Stimulated activated naive CD8-positive, alpha-beta T cell treated with anti-CD3 and anti-CD28 coated beads, Interleukin-15, amount 100 ng/mL, for 72 hours (primary cell): ENCODE measurements at regions not wholly inside any gene's neighbourhood (a gene's known extent, or its start where the extent isn't known, plus 50 kb on each side); places are given as distances from the start of the nearest gene placed in this dataset.

ENCODE experiments used
- ATAC-seq: fragments of 150-1000 bp; cut with Tn5 transposase; 2 replicates; pipeline ENCODE4 v1.10.0; 2021; ENCODE audit warnings: mild to moderate bottlenecking, moderate library complexity
- DNase-seq, 2 donors: peaks; one replicate each; pipeline ENCODE4 v3.0.0; 2021 to 2022
- H3K27ac Mint-ChIP-seq, 2 donors: one replicate each; pipeline ENCODE4 v1.8.0; 2022; ENCODE audit warnings: mild to moderate bottlenecking in 2 of 2, mixed read lengths in 2 of 2, moderate library complexity in 2 of 2
- H3K27me3 Mint-ChIP-seq: one replicate; pipeline ENCODE4 v1.8.0; 2022; ENCODE audit warnings: mixed read lengths
- H3K4me1 Mint-ChIP-seq: one replicate; pipeline ENCODE4 v1.8.0; 2022; ENCODE audit warnings: mild to moderate bottlenecking, mixed read lengths
- H3K4me3 Mint-ChIP-seq, 2 donors: one replicate each; pipeline ENCODE4 v1.8.0; 2022; ENCODE audit warnings: mild to moderate bottlenecking in 2 of 2, mixed read lengths in 2 of 2, moderate library complexity in 1 of 2
- H3K9me3 Mint-ChIP-seq, 2 donors: one replicate each; pipeline ENCODE4 v1.8.0; 2022; ENCODE audit warnings: mixed read lengths in 2 of 2

GRCh38 chr2:221346411-221346810, 225.7 kb downstream of the EPHA4 start:
- no peak overlapping the region for H3K4me3 Mint-ChIP-seq
- no peaks in the 10 kb centered on the region for H3K4me1 Mint-ChIP-seq
- DNase-seq (no peak), ATAC-seq (no peak)
- no peaks in the 10 kb centered on the region for H3K27me3 Mint-ChIP-seq
- no peak overlapping the region for H3K27ac Mint-ChIP-seq
- peaks cover 0 to 9% of the 10 kb centered on the region in 2 donors for H3K9me3 Mint-ChIP-seq

GRCh38 chr2:221347471-221347870, 224.6 kb downstream of the EPHA4 start:
- ATAC-seq (no peak), DNase-seq (no peak)
- Mint-ChIP-seq H3K27me3 (no peaks in the 10 kb centered on the region), H3K4me1 (no peaks in the 10 kb centered on the region), H3K9me3 (peaks cover 0 to 9% of the 10 kb centered on the region in 2 donors), H3K27ac (no peak overlapping the region), H3K4me3 (no peak overlapping the region)

GRCh38 chr2:221350616-221351015, 221.5 kb downstream of the EPHA4 start:
- Mint-ChIP-seq H3K27me3 (no peaks in the 10 kb centered on the region), H3K4me3 (no peak overlapping the region), H3K27ac (no peak overlapping the region), H3K4me1 (no peaks in the 10 kb centered on the region), H3K9me3 (peaks cover 3 to 5% of the 10 kb centered on the region in 2 donors)
- DNase-seq (no peak), ATAC-seq (no peak)

GRCh38 chr2:221353201-221353600, 218.9 kb downstream of the EPHA4 start:
- Mint-ChIP-seq H3K27me3 (no peaks in the 10 kb centered on the region), H3K9me3 (peaks cover 0 to 7% of the 10 kb centered on the region in 2 donors), H3K4me1 (no peaks in the 10 kb centered on the region), H3K27ac (no peak overlapping the region), H3K4me3 (no peak overlapping the region)
- DNase-seq, result no peak
- no peak for ATAC-seq

GRCh38 chr2:221360312-221360711, 211.8 kb downstream of the EPHA4 start:
- no peak overlapping the region for H3K27ac Mint-ChIP-seq
- DNase-seq (no peak), ATAC-seq (no peak)

GRCh38 chr2:221360742-221361141, 211.4 kb downstream of the EPHA4 start:
- Mint-ChIP-seq H3K4me1 (no peaks in the 10 kb centered on the region), H3K9me3 (peaks cover 0 to 4% of the 10 kb centered on the region in 2 donors), H3K27ac (no peak overlapping the region), H3K4me3 (no peak overlapping the region), H3K27me3 (peaks cover 6% of the 10 kb centered on the region)
- DNase-seq (no peak), ATAC-seq (no peak)

More at GRCh38 chr2:221360312-221360711, 211.8 kb downstream of the EPHA4 start:
- Mint-ChIP-seq H3K27me3 (peaks cover 6% of the 10 kb centered on the region), H3K4me1 (no peaks in the 10 kb centered on the region), H3K9me3 (peaks cover 0 to 7% of the 10 kb centered on the region in 2 donors), H3K4me3 (no peak overlapping the region)

- H3K4me3 Mint-ChIP-seq, result no peak overlapping the region
- ATAC-seq (no peak), DNase-seq (no peak)
Measured at GRCh38 chr2:221361633-221362032, 210.5 kb downstream of the EPHA4 start.

GRCh38 chr2:221364672-221365071, 207.4 kb downstream of the EPHA4 start:
- Mint-ChIP-seq H3K27ac (no peak overlapping the region), H3K4me3 (no peak overlapping the region), H3K27me3 (peaks cover 14% of the 10 kb centered on the region), H3K9me3 (no peaks in the 10 kb centered on the region), H3K4me1 (no peaks in the 10 kb centered on the region)
- ATAC-seq (no peak), DNase-seq (no peak)

More at GRCh38 chr2:221361633-221362032, 210.5 kb downstream of the EPHA4 start:
- Mint-ChIP-seq H3K27ac (no peak overlapping the region), H3K4me1 (no peaks in the 10 kb centered on the region), H3K9me3 (no peaks in the 10 kb centered on the region), H3K27me3 (peaks cover 6% of the 10 kb centered on the region)
